EL (cell line): ENCODE measurements at regions not wholly inside any gene's neighbourhood (a gene's known extent, or its start where the extent isn't known, plus 50 kb on each side); places are given as distances from the start of the nearest gene placed in this dataset.
A peak's percentile ranks its signal among the peaks of the same experiment; 100 is the strongest.

Experiments used
- DNase-seq: peaks from one replicate; pipeline ENCODE4 v3.0.0-alpha.2; 2016

DNA sequence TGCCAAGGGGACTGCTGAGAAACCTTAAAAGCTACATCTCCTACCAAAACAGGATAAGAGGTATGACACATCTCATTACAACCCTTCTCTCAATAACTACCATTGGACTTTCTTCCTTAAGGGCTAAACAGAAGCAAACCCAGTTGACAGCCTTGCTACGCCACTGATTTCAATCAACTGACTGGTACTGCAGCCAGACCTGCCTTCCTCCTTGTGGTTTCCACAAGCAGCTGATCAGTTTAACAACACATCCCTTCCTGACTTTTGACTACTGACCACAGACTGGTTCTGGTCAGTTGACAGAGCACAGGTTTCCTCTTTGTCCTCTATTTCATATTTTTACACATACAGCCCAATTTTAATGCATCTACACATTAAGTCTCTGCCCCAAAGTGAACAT is 108.8 kb downstream of the ADAMTS1 start:
- peak; percentile 23 for DNase-seq

DNA sequence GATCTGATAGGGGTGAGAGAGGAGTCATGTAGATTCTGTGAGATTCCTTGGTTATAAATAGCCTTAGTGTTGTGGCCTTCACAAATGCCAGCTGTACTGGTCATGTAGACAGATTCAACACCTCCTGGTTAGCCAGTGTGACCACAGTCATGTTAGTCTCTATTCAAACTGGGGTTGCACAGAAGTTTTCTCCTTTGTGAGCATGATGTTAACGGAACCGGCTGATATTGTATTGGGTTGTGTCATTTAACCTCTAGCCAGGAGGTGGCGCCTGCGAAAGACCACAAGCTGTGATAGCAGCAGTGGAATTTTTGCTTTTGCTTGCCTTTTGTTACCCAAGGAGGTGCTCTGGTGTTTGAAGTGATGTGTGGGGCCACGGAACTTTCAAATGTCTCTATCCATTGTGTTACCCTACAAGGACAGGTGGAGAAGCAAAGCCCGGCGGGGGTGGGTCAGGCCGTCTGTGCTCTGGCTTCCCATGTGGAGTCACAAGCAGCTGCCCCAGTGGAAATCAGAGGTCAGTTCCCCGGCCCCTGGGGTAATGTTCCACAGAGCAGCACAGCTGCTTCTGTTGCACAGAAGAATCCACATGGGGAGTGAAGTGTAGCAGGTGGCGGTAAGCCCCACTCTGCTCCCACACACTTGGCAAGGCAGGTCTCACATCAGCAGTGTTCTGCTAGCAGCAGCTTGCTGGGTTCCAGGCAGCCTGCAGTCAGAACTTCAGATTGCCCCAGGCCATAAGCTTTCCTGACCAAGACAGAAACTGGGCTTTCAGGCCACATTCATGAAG is 112.6 kb downstream of the ADAMTS1 start:
- DNase-seq: peak; percentile 58

DNA sequence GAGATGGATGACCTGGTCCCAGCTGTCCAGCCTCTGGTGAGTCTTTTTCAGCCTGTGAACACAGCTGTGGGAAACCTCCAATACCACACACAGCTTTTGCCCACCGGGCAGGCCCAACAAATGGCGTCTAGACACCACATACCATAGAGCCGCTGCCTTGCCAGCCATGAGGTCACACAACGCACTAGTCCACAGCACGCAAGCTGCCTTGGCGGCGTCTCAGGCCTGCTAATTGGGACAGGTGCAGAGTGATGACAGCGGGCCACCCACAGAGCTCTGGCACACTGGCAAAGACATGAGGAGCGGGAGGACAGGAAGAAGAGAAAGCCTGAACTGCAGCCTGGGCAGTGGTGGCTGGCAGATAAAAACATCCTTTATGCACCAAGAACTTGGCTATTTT is 125.5 kb downstream of the ADAMTS1 start:
- DNase-seq: no peak

DNA sequence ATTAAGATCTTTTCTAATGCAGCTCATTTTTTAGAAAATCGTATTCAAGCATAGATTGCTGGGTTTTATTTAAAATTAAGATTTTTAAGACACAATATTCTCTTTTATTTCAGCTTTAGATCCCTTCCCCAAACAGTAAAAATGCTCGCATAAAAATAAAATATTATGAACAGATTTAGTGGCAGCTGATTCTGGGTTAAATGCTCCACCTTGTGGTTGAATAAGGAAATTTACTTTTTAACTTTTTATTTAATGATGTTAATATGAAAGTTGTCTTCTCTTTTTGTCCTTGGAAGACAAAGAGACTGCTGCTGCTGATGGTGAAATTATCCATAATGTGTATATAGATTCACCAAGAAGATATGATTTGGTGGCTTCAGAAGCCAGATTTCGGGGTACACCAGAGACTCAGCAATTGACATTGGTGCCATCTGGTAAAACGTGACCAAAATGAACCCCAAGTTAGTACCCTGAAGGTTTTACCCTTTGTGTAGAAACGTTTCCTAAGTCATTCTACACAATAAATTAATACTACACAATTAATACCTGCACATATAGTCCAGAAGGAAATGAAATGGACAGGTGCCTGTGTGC is 128.0 kb downstream of the ADAMTS1 start:
- peak; percentile 20 for DNase-seq

DNA sequence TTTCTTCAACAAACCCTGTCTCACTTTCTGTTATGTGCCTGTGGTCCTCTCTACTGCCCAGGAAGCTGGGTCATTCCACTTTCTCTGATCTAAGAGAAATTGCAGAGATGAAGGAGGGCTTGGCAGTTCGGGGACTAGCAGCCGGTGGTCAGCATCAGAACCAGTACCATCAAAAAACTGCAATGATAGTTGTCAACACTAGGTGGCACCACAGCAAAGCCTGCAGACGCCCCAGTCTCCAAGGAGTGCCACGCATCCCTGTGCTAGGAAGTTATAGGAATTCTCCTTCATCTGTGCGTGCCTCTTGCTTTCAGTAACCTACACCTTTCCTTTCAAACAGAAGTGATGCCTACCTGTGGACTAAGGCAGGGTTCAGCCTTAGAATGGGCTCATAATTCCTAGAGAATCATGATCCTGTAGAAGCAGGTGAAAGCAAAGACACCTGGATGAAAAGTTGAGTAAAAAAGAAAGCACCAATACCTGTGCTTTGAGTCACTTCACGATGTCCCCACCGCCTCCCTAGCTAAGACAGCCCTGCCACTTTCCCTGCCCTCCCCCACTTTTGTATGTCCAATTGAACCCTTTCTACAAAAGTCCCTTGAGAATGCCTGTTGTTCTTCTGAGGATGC is 129.2 kb downstream of the ADAMTS1 start:
- peak; percentile 68 for DNase-seq

DNA sequence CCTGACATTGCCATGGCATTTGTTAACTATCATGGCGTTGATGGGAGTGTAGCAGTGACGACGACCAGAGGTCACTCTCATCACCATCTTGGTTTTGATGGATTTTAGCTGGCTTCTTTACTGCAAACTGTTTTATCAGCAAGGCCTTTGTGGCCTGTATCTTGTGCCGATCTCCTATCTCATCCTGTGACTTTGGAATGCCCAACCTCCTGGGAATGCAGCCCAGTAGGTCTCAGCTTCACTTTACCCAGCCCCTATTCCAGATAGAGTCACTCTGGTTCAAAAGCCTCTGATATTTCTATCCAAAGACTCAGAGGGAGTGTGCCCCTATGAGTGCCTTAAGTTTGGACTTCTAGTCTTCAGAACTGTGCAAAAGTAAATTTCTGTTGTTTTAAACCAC is 130.1 kb downstream of the ADAMTS1 start:
- DNase-seq: no peak

DNA sequence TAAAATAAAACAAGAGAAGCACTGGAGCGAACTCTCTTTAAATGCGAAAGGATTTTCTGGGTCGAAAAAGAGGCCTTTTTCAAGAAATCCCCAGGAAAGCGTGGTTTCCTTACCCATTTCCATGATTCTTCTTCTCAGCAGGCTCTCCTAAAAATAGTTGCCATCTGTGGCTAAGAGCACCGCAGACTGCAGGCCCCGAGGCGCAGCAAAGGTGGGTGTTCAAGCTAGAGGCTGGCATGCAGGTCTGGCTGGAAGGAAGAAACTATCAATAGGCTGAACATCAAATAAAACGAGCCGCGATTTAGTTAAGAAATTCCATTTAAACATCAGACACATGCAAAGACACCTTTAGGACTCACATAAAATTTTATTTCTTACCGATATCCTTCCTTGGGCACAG is 135.1 kb downstream of the ADAMTS1 start:
- DNase-seq: no peak

DNA sequence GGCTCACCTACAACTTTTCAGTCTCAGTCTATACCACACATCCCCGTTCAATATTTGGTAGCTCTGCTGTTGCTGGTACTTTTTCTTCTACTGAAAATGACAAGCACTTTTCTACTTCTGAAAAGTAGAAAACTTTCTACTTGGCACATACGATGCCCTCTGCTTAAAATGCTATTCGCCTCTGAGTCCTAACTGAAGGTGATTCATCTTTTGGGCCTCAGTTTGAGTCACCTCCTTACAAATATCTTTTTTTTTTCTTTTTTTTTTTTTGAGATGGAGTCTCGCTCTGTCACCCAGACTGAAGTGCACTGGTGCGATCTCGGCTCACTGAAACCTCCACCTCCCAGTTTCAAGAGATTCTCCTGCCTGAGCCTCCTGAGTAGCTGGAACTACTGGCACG is 136.0 kb upstream of the CYYR1 start:
- DNase-seq: peak; percentile 33

DNA sequence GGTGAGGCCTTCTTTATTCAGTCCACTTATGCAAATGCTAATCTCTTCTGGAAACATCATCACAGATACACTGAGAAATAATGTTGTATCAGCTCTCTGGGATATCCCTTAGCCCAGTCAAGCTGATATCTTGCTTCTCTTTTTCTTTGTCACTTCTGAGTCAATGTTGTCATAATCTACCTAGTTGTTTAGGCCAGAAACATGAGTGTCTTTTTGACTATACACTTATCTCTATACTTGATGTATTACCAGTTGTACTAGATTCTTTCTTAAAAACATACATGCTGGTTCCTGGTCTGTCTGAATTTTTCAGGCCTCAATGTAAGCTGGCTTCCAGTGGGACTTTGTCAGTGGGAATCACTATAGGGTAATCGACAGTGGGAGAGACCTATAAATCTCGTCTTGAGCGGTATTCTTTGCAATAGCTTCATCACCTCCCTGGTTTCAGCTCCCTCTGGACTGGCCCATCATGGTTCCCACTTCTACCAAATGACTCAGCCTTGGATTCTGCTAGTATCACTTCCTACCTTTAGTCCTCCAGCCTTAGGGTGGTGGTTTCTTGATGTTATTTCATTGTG is 135.2 kb upstream of the CYYR1 start:
- DNase-seq: no peak

DNA sequence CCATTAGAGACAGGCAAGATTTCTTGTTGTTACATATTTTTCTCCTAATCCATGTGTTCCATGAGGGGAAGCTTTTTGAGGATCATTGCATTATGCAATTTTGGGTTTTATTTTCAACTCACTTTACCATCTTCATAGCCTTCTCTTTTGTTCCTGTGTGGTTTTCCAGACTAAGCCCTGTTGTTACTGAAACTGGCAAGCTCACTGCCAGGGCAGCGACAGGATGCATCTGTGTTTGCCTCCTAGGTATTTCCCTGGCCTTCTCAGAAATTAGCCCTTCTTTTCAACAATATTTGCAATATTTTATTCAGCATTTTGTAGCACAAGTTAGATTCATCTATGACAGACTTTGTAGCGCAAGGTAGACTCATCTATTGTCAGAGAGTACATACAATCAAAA is 134.2 kb upstream of the CYYR1 start:
- no peak for DNase-seq

DNA sequence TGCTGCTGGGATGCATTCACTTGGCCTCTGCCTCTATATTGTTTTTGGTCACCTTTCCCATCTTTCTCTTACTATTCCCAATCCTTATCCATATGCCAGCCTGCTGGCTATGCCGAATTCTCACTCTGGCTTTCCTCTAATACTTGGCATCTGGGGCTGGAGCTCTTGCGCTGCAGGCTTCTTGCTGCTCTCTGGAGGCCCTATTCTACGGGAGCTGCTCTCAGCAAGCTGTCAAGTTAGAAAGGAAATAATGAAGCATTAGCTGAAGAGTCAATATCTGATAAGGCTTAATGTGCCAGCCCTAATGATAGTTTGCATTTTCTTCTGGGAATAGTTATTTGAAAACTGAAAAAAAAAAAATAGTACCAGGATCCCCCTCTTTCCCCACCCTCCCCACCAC is 125.3 kb upstream of the CYYR1 start:
- DNase-seq: no peak

DNA sequence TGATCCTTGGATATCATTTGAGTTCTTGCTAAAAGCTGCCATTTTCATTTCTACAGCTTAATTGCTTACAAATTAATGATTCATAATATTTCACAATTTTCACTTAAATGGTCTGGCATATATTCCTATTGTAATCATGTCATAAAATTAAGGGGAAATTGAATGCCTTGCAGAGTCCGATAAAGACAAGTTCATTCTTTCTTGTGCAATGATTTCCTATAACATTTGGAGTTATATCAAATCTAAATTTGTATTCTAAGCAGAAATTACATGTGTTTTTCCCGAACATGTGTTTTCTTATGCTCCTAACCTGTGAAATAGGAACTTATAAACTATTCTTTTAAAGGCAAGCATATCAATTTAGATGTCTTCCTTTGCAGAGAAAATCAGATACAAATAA is 118.3 kb upstream of the CYYR1 start:
- no peak for DNase-seq

DNA sequence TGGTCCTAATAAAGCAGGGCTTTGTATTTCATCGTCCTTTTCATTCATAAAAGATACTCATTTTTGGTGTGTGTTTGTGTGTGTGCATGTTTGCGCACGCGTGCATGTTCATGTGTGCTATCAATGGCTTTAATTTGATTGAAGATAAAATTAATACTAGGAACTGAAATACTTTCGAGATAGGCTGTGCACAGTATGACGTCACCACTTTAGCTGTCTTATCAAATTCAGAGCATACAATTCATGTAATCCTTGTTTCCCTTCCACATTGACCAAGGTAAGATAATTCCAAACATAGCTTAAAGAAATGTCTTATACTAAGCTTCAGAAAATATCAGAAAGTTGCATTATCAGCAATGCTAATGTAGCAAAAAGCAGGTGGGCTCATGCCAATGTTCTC is 113.6 kb upstream of the CYYR1 start:
- DNase-seq: no peak

DNA sequence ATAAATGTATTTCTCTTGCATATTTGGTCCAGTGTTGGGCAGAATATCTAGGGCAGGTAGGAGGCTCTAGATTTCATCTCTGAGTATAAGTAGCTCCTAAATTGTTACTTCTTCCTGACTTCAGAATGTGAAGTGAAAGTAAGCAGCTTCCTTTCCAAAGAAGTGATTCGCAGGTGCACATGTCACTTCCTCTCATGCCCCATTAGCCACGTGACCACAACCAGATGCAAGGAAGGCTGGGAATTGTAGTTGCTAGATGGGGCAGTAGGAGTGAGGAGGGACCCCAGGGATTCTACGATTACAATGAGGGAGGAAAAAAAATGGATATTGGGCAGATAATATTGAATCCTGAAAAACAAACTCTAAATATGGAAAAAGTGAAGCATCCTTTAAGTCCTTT is 113.2 kb upstream of the CYYR1 start:
- peak; percentile 53 for DNase-seq

DNA sequence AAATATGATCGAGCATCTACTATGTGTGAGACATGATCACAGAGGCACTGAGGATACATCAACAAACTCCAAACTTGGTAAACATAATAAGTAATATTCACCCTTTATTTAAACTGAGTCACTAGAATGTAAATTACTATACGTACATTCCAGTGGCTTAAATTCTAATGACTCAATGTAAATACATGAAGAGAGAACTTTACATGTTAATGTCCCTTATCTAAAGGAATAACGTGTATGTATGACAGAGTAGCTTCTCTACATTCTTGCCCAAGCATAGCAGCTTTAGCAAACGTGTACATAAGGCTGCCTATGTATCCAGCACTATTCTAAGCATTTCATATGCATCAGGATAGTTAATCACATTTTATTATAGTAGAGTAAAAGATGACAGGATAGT is 111.8 kb upstream of the CYYR1 start:
- DNase-seq: no peak

DNA sequence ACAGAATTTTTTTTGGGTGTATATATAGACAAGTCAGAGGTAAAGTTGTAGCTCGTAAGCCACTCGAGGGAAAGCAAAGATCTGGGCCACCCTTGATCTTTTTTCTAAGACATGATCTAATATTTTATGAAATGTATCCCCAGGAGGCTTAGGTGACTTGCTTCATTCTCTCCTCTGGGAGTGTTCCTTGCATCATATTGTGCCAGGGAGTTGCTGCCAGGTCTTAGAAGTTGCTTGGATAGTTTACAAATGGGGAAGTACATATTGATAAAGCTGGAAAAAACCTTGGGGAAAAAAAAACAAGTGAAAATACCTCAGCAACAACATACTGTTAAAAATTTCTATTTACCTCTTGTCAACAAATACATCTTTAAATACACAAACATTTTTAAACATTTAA is 110.9 kb upstream of the CYYR1 start:
- DNase-seq: no peak

DNA sequence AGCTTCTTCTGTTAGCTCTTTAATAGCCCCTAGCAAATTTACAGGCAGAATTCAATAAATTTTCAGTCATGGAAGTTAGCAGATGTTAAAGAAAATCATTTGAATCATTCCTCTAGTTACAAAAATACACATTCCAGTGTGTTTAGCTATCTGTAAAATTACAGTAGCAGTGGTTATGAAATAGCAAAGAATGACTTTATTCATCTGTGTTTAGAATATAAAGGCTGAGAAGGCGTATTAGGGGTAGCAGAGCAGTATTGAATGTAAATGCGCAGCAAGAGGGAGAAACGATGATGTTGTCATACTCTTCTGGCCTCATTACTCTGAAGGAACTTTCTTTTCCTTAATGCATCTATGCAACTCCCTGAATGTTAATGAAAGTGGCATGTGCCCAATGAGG is 106.2 kb upstream of the CYYR1 start:
- no peak for DNase-seq

DNA sequence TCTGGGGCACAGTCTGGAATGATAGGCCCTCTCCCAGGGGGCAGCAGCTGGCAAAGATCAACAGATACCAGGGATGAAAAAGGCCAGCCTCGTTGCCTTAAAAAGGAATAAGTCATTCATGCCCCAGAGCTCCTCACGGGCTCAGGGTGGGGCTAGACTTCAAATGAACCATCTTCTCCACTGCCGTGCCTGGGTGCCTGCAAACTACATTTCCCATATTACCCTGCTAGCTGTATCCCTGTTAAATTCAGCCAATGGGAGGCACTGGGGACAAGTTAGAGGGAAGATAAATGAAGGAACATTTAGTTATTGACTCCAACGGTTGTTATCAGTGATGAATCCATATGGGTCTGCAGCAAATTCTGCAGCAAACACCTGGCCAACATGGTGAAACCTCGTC is 101.2 kb upstream of the CYYR1 start:
- no peak for DNase-seq

DNA sequence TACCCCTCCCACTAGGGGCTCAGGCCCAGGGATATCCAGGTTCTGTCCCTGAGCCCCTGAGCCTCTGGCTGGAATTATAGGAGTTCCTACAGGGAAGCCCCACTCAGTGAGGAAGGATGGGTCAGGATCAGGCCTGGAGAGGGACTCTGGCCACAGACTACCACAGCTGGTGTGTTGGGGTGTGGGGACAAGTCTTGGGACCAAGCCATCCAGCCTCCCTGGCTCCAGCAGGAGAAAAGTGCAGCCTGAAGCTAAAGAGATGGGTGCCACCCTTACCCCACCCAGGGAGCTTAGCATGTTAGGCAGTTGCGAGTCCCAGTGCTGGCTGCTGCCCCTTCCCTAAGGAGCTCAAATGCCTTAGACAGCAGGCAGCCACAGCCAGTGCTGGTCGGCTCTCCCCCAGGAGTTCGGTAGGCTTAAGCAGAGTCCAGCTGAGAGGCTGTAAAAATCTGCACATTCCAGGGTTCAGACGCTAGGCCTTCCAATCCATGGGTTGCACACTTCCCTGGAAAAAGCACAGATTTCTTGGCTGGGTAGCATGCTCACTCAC is 96.2 kb upstream of the CYYR1 start:
- no peak for DNase-seq

DNA sequence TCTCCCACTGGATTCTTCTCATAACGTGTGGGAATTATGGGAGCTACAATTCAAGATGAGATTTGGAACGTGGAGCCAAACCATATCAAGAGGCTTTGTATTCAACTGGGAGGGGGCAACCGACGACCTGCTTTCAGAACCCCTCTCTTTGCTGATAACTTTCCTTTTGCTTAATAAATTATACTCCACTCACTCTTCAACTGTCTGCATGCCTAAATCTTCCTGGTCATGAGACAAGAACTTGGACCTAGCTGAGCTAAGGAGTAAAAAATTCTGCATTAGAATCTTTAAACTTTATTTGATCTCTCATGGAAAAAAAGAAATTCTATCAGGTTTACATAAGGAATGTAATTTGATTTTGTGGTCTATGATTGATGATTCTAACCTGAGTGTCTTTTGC is 86.7 kb upstream of the CYYR1 start:
- DNase-seq: no peak

DNA sequence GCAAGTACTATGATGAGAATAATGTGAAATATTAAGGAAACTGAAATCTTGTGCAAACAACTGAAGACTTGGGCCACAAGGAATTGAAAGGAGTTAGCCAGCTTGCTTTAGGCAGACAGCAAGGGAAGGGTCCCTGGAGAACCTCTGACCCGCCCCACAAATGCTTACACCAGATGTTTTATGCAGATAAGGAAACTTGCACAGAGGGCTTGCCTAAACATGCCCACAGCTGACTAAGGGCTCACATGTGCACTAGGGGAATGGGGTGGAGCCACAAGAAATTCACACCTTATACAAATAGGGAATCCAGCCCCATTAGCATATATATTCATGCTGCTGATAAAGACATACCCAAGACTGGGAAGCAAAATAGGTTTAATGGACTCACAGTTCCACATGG is 86.1 kb upstream of the CYYR1 start:
- DNase-seq: no peak

DNA sequence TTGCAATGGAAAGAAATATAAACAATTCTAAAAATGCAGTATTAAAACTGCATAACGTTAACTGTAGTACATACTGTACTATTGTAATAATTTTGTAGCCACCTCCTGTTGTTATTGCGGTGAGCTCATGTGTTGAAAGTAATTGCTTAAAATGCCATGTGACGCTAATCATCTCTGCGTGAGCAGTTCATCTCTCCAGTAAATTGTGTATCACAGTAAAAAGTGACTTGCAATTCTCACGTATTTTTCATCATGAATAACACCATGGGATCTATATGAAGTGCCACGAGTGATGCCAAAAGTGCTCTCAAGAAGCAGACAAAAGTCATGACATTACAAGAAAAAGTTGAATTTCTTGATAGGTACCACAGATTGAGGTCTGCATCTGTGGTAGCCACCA is 82.4 kb upstream of the CYYR1 start:
- DNase-seq: no peak

DNA sequence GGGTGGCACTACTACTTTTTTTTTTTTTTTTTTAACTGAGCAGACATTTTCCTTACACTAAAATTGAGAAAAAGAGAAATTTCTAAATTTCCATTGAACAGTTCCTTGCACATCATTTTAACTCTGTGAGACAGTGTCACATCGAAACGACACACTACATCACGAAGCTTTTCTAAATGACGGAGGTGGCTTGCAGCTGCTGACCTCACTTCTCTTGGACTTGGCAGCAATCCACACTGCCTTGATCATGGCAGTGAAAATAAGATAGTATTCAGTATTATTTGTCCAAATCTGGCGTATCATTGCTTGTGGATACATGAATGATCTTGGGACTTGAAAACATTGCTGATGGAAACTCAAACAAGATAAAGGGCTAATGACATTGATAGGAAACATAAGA is 80.3 kb upstream of the CYYR1 start:
- DNase-seq: no peak

DNA sequence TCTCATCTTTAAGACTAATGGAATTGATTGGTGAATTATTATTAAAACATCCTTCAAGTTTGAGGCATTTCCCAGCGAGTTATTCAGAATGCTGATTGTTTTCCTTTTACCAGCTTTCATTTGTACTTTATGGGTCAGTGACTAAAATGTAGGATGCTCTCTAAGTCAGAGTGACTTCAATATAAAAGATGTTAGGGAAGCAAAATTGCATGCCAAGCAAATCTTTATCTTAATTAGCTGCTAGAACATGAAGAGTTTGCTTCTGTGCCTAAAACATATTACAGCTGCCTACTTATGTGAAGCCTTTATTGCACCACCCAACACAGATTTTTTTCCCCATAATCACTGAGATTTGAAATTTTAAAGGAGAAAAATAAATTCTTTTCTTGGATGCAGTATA is 79.8 kb upstream of the CYYR1 start:
- DNase-seq: no peak
